Immature natural killer cell (primary cell): ENCODE measurements at regions not wholly inside any gene's neighbourhood (a gene's known extent, or its start where the extent isn't known, plus 50 kb on each side); places are given as distances from the start of the nearest gene placed in this dataset.
"Not testable (repeated sequence)": the region's sequence is repeated elsewhere in the genome, so short reads cannot be mapped to it uniquely, and the experiment has no call there.

Source experiments
- DNase-seq, 3 donors: peaks; one replicate each; pipeline ENCODE4 v3.0.0; 2022; ENCODE audit warnings: mixed read lengths in 1 of 3
- H3K27ac Mint-ChIP-seq, 6 donors: one replicate each; pipeline ENCODE4 v1.8.0; 2020; ENCODE audit warnings: mixed read lengths in 6 of 6, mild to moderate bottlenecking in 5 of 6, inconsistent platforms in 4 of 6, moderate library complexity in 3 of 6
- H3K27me3 Mint-ChIP-seq, 3 donors: one replicate each; pipeline ENCODE4 v1.8.0; 2020 to 2021; ENCODE audit warnings: low read depth in 3 of 3, mild to moderate bottlenecking in 3 of 3, mixed read lengths in 3 of 3, moderate library complexity in 3 of 3, inconsistent platforms in 1 of 3
- H3K36me3 Mint-ChIP-seq, 3 donors: one replicate each; pipeline ENCODE4 v1.8.0; 2020; ENCODE audit warnings: mixed read lengths in 3 of 3, inconsistent platforms in 2 of 3, mild to moderate bottlenecking in 2 of 3
- H3K4me1 Mint-ChIP-seq, 2 donors: one replicate each; pipeline ENCODE4 v1.8.0; 2020; ENCODE audit warnings: inconsistent platforms in 2 of 2, mild to moderate bottlenecking in 2 of 2, mixed read lengths in 2 of 2, moderate library complexity in 1 of 2
- H3K4me3 Mint-ChIP-seq, 5 donors: one replicate each; pipeline ENCODE4 v1.8.0; 2020; ENCODE audit warnings: mild to moderate bottlenecking in 5 of 5, mixed read lengths in 5 of 5, inconsistent platforms in 3 of 5, moderate library complexity in 3 of 5
- H3K9me3 Mint-ChIP-seq, 6 donors: one replicate each; pipeline ENCODE4 v1.8.0; 2020; ENCODE audit warnings: mild to moderate bottlenecking in 6 of 6, mixed read lengths in 6 of 6, inconsistent platforms in 4 of 6, moderate library complexity in 3 of 6

- Mint-ChIP-seq H3K36me3 (peaks cover 0 to 3% (median 0%) of the 10 kb centered on the region in 3 donors), H3K27ac (no peak overlapping the region), H3K9me3 (peaks cover 0 to 12% (median 6%) of the 10 kb centered on the region in 6 donors)
Measured at GRCh38 chr2:3899536-3900155, 196.3 kb downstream of the DCDC2C start.

GRCh38 chr2:3902131-3902530 lies 198.8 kb downstream of the DCDC2C start:
- Mint-ChIP-seq H3K36me3 (peaks cover 0 to 3% (median 0%) of the 10 kb centered on the region in 3 donors), H3K9me3 (peaks cover 0 to 5% (median 1%) of the 10 kb centered on the region in 6 donors), H3K27me3 (peaks cover 0 to 4% (median 3%) of the 10 kb centered on the region in 3 donors), H3K4me3 (peak overlapping the region in 1 of 5 donors; percentile 35), H3K4me1 (peaks cover 7 to 27% of the 10 kb centered on the region in 2 donors), H3K27ac (no peak overlapping the region)
- no peak for DNase-seq

More at GRCh38 chr2:3899536-3900155, 196.3 kb downstream of the DCDC2C start:
- DNase-seq = no peak
- peaks cover 7 to 27% of the 10 kb centered on the region in 2 donors for H3K4me1 Mint-ChIP-seq
- H3K27me3 Mint-ChIP-seq = peaks cover 0 to 4% (median 3%) of the 10 kb centered on the region in 3 donors
- H3K4me3 Mint-ChIP-seq = no peak overlapping the region

DNA sequence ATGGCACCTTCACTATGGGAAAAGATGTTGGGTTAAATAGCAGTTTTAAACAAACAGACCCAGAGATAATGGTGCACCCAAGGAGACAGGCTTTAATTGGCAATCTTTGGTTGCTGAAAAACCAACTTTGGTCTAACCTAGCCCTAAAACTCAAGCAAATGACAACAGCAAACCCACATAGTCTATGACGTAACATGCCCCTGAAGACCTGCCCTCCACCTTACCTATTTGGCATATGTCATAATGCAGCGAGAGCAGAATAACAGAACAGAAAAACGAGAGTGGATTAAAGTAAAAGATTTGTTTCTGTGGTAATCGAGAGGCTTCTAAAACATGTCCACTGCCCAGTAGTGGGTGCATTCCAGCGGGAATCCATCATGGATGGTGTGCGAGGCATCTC lies 200.7 kb downstream of the DCDC2C start:
- Mint-ChIP-seq H3K36me3 (peaks cover 0 to 3% (median 0%) of the 10 kb centered on the region in 3 donors), H3K27ac (no peak overlapping the region), H3K27me3 (peaks cover 0 to 2% (median 0%) of the 10 kb centered on the region in 3 donors), H3K9me3 (peaks cover 0 to 4% (median 2%) of the 10 kb centered on the region in 6 donors), H3K4me1 (peaks cover 7 to 27% of the 10 kb centered on the region in 2 donors), H3K4me3 (no peak overlapping the region)
- no peak for DNase-seq

DNA sequence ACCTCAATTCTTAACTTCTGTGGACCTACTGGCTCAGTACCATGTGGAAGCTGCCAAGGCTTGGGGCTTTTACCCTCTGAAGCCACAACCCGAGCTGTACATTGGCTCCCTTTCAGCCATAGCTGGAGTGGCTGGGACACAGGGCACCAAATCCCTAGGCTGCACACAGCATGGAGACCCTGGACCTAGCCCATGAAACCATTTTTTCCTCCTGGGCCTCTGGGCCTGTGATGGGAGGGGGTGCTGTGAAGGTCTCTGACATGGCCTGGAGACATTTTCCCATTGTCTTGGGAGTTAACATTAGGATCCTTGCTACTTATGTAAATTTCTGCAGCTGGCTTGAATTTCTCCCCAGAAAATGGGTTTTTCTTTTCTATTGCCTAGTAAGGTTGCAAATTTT lies 205.1 kb downstream of the DCDC2C start:
- not testable (repeated sequence) for H3K4me1 Mint-ChIP-seq, H3K4me3 Mint-ChIP-seq, H3K36me3 Mint-ChIP-seq, DNase-seq, H3K27ac Mint-ChIP-seq, H3K9me3 Mint-ChIP-seq, H3K27me3 Mint-ChIP-seq

- no peaks in the 10 kb centered on the region for H3K36me3 Mint-ChIP-seq
- DNase-seq = no peak
- no peaks in the 10 kb centered on the region for H3K4me1 Mint-ChIP-seq
- H3K27me3 Mint-ChIP-seq = peaks cover 0 to 2% (median 0%) of the 10 kb centered on the region in 3 donors
- H3K4me3 Mint-ChIP-seq = no peak overlapping the region
- H3K9me3 Mint-ChIP-seq = peaks cover 0 to 8% (median under 1%) of the 10 kb centered on the region in 6 donors
- no peak overlapping the region for H3K27ac Mint-ChIP-seq
Measured at GRCh38 chr2:3911882-3912455, 208.6 kb downstream of the DCDC2C start.

DNA sequence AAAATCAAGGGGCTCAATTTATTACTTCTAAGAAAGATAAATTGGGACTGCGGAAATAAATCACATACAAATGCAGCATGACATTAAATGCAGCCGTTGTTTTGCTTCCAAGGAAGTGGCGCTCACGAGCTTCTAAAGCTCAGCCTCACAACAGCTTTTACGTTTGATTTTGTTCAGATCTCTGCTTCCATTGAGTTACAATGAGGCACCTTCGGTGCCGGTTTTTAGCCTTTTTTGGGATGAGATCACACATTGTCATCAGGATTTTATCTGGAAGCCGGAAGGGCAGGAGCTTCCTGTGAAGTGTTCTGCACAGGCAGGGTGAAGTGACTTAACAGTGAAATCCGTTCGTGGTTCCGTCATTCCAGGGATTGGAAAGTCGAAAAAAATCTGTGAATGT lies 209.8 kb downstream of the DCDC2C start:
- Mint-ChIP-seq H3K4me3 (no peak overlapping the region), H3K4me1 (no peaks in the 10 kb centered on the region), H3K27ac (no peak overlapping the region), H3K9me3 (peaks cover 0 to 8% (median 0%) of the 10 kb centered on the region in 6 donors), H3K27me3 (peaks cover 0 to 2% (median 0%) of the 10 kb centered on the region in 3 donors), H3K36me3 (no peaks in the 10 kb centered on the region)
- DNase-seq = no peak

DNA sequence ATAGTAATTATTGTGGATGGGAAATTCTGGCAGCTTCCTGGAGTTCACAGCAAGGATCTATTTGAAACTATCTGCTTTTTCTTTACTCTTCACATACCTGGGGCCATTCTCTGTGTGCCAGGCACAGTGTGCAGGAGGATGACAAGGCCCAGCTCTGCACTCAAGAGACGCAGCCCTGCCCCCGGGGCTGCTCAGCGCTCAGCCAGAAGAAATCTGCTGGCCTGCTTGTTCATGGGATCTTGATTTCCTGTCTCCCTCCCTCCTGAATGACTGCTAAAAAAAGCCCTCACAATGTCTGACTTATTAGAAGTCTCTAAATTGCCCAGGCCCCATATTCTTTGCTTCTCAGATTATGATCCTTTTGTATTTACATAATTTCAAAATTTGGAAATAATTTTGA lies 210.9 kb downstream of the DCDC2C start:
- H3K4me3 Mint-ChIP-seq = no peak overlapping the region
- no peak for DNase-seq
- no peak overlapping the region for H3K27ac Mint-ChIP-seq
- H3K27me3 Mint-ChIP-seq = peaks cover 0 to 2% (median 2%) of the 10 kb centered on the region in 3 donors
- H3K9me3 Mint-ChIP-seq = peaks cover 0 to 3% (median 0%) of the 10 kb centered on the region in 6 donors
- H3K4me1 Mint-ChIP-seq = no peaks in the 10 kb centered on the region
- H3K36me3 Mint-ChIP-seq = no peaks in the 10 kb centered on the region

DNA sequence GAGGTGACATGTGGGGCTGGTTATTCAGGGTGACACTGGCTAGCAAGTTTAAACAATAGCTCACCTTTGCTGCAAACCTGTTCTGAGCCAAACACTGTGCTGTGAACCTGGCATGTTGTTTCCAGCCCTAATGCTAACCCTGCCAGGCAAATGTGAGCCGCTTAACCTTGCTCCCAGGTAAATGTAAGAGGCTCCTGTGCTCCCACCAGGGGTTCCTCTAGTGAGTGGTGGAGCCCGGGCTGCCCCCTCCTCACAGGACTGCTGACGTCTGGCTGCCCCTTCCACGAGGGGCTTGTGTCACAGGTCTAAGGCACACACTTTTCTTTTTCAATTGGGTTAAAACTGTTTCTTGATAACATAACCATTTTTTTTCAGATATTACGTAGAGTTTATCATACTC lies 223.7 kb downstream of the DCDC2C start:
- Mint-ChIP-seq H3K36me3 (no peaks in the 10 kb centered on the region), H3K9me3 (peaks cover 0 to 5% (median 0%) of the 10 kb centered on the region in 6 donors), H3K4me3 (no peak overlapping the region), H3K27me3 (peaks cover 1 to 4% (median 3%) of the 10 kb centered on the region in 3 donors), H3K27ac (no peak overlapping the region), H3K4me1 (no peaks in the 10 kb centered on the region)
- DNase-seq = no peak

- no peaks in the 10 kb centered on the region for H3K4me1 Mint-ChIP-seq
- DNase-seq = no peak
- H3K36me3 Mint-ChIP-seq = no peaks in the 10 kb centered on the region
- H3K27me3 Mint-ChIP-seq = peaks cover 1 to 7% (median 5%) of the 10 kb centered on the region in 3 donors
- H3K4me3 Mint-ChIP-seq = no peak overlapping the region
- H3K27ac Mint-ChIP-seq = no peak overlapping the region
- H3K9me3 Mint-ChIP-seq = peaks cover 0 to 7% (median 0%) of the 10 kb centered on the region in 6 donors
Measured at GRCh38 chr2:3929374-3929773, 226.0 kb downstream of the DCDC2C start.

GRCh38 chr2:3930246-3930645 lies 226.9 kb downstream of the DCDC2C start:
- no peak for DNase-seq
- Mint-ChIP-seq H3K4me1 (no peaks in the 10 kb centered on the region), H3K36me3 (no peaks in the 10 kb centered on the region), H3K9me3 (peaks cover 0 to 9% (median 0%) of the 10 kb centered on the region in 6 donors), H3K27ac (no peak overlapping the region), H3K27me3 (peaks cover 1 to 5% (median 5%) of the 10 kb centered on the region in 3 donors), H3K4me3 (no peak overlapping the region)

GRCh38 chr2:3940661-3941060 lies 237.3 kb downstream of the DCDC2C start:
- Mint-ChIP-seq H3K4me1 (no peaks in the 10 kb centered on the region), H3K9me3 (peaks cover 0 to 5% (median 3%) of the 10 kb centered on the region in 6 donors), H3K27me3 (peaks cover 1 to 7% (median 4%) of the 10 kb centered on the region in 3 donors), H3K36me3 (no peaks in the 10 kb centered on the region), H3K27ac (no peak overlapping the region), H3K4me3 (no peak overlapping the region)
- DNase-seq = no peak

- DNase-seq = no peak
- H3K9me3 Mint-ChIP-seq = peaks cover 0 to 5% (median 3%) of the 10 kb centered on the region in 6 donors
- no peaks in the 10 kb centered on the region for H3K36me3 Mint-ChIP-seq
- H3K4me3 Mint-ChIP-seq = no peak overlapping the region
- peaks cover 0 to 5% (median 4%) of the 10 kb centered on the region in 3 donors for H3K27me3 Mint-ChIP-seq
- no peaks in the 10 kb centered on the region for H3K4me1 Mint-ChIP-seq
- H3K27ac Mint-ChIP-seq = no peak overlapping the region
Measured at GRCh38 chr2:3942841-3943240, 239.5 kb downstream of the DCDC2C start.

DNA sequence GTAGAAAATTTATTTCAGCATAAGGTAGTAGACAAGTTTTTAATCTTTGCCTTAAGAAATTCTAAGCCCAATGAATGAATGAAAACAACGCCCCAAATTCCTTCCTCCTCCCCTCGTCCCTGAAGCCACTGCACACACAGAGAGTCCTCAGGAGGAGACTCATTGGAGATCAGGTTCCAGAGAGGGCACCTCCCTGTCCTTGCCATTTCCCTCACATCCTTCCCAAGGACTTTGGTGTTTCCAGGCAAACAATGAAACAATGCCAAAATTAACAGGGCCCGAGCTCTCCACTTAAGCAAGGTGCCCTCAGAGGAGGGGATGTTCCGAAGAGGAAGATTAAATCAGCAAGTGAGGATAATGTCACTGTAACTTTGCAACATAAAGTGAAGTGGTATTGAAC lies 240.7 kb downstream of the DCDC2C start:
- no peaks in the 10 kb centered on the region for H3K36me3 Mint-ChIP-seq
- no peak overlapping the region for H3K4me3 Mint-ChIP-seq
- H3K4me1 Mint-ChIP-seq = no peaks in the 10 kb centered on the region
- H3K27me3 Mint-ChIP-seq = peaks cover 0 to 5% (median 4%) of the 10 kb centered on the region in 3 donors
- H3K9me3 Mint-ChIP-seq = peaks cover 0 to 5% (median 0%) of the 10 kb centered on the region in 6 donors
- no peak overlapping the region for H3K27ac Mint-ChIP-seq
- no peak for DNase-seq

- Mint-ChIP-seq H3K27me3 (peaks cover 0 to 2% (median 2%) of the 10 kb centered on the region in 3 donors), H3K4me1 (no peaks in the 10 kb centered on the region), H3K9me3 (peaks cover 0 to 2% (median 0%) of the 10 kb centered on the region in 6 donors), H3K4me3 (no peak overlapping the region), H3K27ac (no peak overlapping the region), H3K36me3 (no peaks in the 10 kb centered on the region)
- no peak for DNase-seq
Measured at GRCh38 chr2:3944841-3945240, 241.5 kb downstream of the DCDC2C start.
